ENCODE measurements at regions not wholly inside any gene's neighbourhood (a gene's known extent, or its start where the extent isn't known, plus 50 kb on each side); places are given as distances from the start of the nearest gene placed in this dataset.

DNA sequence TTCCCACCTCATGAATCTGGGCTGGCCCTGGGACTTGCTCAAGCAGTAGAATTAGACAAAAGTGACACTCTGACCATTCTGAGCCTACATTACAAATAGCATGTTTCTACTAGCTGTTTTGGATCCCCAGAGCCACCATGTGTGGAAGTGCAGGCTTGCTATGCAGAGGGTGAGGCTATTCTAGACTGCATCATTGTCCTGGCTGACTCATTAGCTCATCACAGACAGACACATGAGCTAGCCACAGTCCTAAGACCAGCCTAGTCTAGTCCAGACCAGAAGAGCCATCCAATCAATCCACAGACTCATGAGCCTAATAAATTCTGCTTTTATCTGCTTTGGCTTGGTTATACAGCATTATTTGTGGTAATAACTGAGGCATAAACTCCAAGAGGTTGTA lies 351.9 kb downstream of the PRELID2 start:
- no peak overlapping the region for H3K4me3 Mint-ChIP-seq
- H3K4me1 Mint-ChIP-seq: no peaks in the 10 kb centered on the region
- peaks cover 0 to 8% (median 2%) of the 10 kb centered on the region in 7 donors for H3K9me3 Mint-ChIP-seq

DNA sequence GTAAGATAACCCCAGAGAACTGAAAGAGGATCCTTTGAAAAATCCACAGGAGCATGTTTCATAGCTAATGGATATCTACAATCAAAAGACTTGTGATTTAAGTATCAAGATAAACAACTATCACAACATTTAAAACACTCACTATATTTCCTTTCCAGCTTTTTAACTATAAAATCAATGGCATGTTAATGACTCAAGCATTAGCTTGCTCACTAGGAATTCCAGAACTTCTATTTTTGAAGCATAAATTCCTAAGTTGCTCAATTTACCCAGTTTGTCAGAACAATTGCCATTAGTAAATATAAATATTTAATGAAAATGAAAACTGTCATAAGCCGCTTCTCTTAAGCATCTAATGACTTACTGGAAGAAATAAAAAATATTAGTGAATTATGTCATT lies 355.3 kb downstream of the PRELID2 start:
- H3K27me3 Mint-ChIP-seq: no peaks in the 10 kb centered on the region
- Histone ChIP-seq H3K4me1 (ENCODE audit: control insufficient read depth, insufficient read depth, low read length, poor library complexity, severe bottlenecking) (no peaks in the 10 kb centered on the region), H3K4me3 (ENCODE audit: low read depth, low read length) (no peak overlapping the region), H3K27ac (ENCODE audit: insufficient read depth, low read length, poor library complexity, severe bottlenecking) (no peak overlapping the region), H3K36me3 (ENCODE audit: control insufficient read depth, insufficient read depth, low read length) (no peaks in the 10 kb centered on the region), H3K9me3 (ENCODE audit: control insufficient read depth in 2 of 2, low read length in 2 of 2) (no peaks in the 10 kb centered on the region), H3K27me3 (ENCODE audit: control insufficient read depth, insufficient read depth, low read length) (no peaks in the 10 kb centered on the region)
- H3K36me3 Mint-ChIP-seq: no peaks in the 10 kb centered on the region
- no peak overlapping the region for H3K27ac Mint-ChIP-seq
- peaks cover 0 to 8% (median under 1%) of the 10 kb centered on the region in 7 donors for H3K9me3 Mint-ChIP-seq
- no peak overlapping the region for H3K4me3 Mint-ChIP-seq
- H3K4me1 Mint-ChIP-seq: no peaks in the 10 kb centered on the region
- no peak for DNase-seq
- no peak for ATAC-seq (ENCODE audit: low read depth in 2 of 2)

More for the DNA sequence above, 351.9 kb downstream of the PRELID2 start:
- DNase-seq (no peak), ATAC-seq (ENCODE audit: low read depth in 2 of 2) (no peak)
- no peaks in the 10 kb centered on the region for H3K36me3 Mint-ChIP-seq
- no peak overlapping the region for H3K27ac Mint-ChIP-seq
- H3K27me3 Mint-ChIP-seq: no peaks in the 10 kb centered on the region
- H3K9me3 ChIP-seq (ENCODE audit: control insufficient read depth in 2 of 2, low read length in 2 of 2): peaks cover 0 to 2% of the 10 kb centered on the region in 2 experiments
- H3K4me1 ChIP-seq (ENCODE audit: control insufficient read depth, insufficient read depth, low read length, poor library complexity, severe bottlenecking): no peaks in the 10 kb centered on the region
- no peak overlapping the region for H3K4me3 ChIP-seq (ENCODE audit: low read depth, low read length)
- no peaks in the 10 kb centered on the region for H3K27me3 ChIP-seq (ENCODE audit: control insufficient read depth, insufficient read depth, low read length)
- H3K27ac ChIP-seq (ENCODE audit: insufficient read depth, low read length, poor library complexity, severe bottlenecking): no peak overlapping the region
- no peaks in the 10 kb centered on the region for H3K36me3 ChIP-seq (ENCODE audit: control insufficient read depth, insufficient read depth, low read length)

DNA sequence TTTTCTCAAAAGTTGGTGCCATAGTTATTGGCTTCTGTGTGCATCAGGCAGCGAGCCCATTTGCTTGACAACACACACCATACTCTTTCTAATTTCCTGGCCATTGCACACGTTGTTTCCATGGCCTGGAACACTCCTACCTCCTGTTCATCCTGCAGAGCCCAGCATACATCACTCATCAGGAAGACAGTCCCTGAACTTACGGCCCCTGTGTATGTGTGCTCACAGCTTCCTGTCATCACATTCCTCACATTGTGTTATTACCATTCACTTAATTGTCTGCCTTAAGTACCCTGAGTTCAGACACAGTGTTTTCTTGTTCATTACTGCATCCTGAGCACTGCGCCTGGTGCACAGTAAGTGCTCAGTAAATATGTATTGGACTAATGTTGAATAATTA lies 355.9 kb downstream of the PRELID2 start:
- no peaks in the 10 kb centered on the region for H3K9me3 ChIP-seq (ENCODE audit: control insufficient read depth in 2 of 2, low read length in 2 of 2)
- Mint-ChIP-seq H3K4me3 (no peak overlapping the region), H3K9me3 (peaks cover 0 to 8% (median 2%) of the 10 kb centered on the region in 7 donors), H3K36me3 (no peaks in the 10 kb centered on the region), H3K4me1 (no peaks in the 10 kb centered on the region), H3K27me3 (no peaks in the 10 kb centered on the region), H3K27ac (no peak overlapping the region)
- ATAC-seq (ENCODE audit: low read depth in 2 of 2) (no peak), DNase-seq (no peak)
- no peak overlapping the region for H3K27ac ChIP-seq (ENCODE audit: insufficient read depth, low read length, poor library complexity, severe bottlenecking)
- H3K36me3 ChIP-seq (ENCODE audit: control insufficient read depth, insufficient read depth, low read length): no peaks in the 10 kb centered on the region
- H3K4me3 ChIP-seq (ENCODE audit: low read depth, low read length): no peak overlapping the region
- H3K4me1 ChIP-seq (ENCODE audit: control insufficient read depth, insufficient read depth, low read length, poor library complexity, severe bottlenecking): no peaks in the 10 kb centered on the region
- H3K27me3 ChIP-seq (ENCODE audit: control insufficient read depth, insufficient read depth, low read length): no peaks in the 10 kb centered on the region

DNA sequence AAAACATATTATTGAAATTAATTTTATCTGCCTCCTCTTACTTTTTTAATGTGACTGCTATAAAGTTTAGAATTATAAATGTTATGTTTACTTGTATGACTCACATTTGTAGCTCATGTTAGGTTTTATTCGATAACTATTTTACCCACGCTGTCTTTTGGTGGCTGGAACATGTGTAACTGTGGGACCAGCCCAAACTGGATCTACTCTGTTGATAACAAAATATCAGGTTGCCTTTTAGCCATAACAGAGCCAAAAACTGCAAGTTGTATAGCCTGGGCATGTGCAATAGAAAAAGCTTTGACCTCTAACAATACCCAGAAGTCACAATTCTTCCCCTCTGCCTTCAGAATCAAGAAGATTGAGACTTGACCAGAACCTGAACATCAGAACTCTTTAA lies 356.5 kb downstream of the PRELID2 start:
- Histone ChIP-seq H3K9me3 (ENCODE audit: control insufficient read depth in 2 of 2, low read length in 2 of 2) (no peaks in the 10 kb centered on the region), H3K4me3 (ENCODE audit: low read depth, low read length) (no peak overlapping the region), H3K36me3 (ENCODE audit: control insufficient read depth, insufficient read depth, low read length) (no peaks in the 10 kb centered on the region), H3K4me1 (ENCODE audit: control insufficient read depth, insufficient read depth, low read length, poor library complexity, severe bottlenecking) (no peaks in the 10 kb centered on the region), H3K27me3 (ENCODE audit: control insufficient read depth, insufficient read depth, low read length) (no peaks in the 10 kb centered on the region), H3K27ac (ENCODE audit: insufficient read depth, low read length, poor library complexity, severe bottlenecking) (no peak overlapping the region)
- no peaks in the 10 kb centered on the region for H3K4me1 Mint-ChIP-seq
- no peak for DNase-seq
- no peaks in the 10 kb centered on the region for H3K27me3 Mint-ChIP-seq
- H3K27ac Mint-ChIP-seq: no peak overlapping the region
- H3K4me3 Mint-ChIP-seq: no peak overlapping the region
- H3K9me3 Mint-ChIP-seq: peaks cover 0 to 8% (median 2%) of the 10 kb centered on the region in 7 donors
- no peak for ATAC-seq (ENCODE audit: low read depth in 2 of 2)
- no peaks in the 10 kb centered on the region for H3K36me3 Mint-ChIP-seq

DNA sequence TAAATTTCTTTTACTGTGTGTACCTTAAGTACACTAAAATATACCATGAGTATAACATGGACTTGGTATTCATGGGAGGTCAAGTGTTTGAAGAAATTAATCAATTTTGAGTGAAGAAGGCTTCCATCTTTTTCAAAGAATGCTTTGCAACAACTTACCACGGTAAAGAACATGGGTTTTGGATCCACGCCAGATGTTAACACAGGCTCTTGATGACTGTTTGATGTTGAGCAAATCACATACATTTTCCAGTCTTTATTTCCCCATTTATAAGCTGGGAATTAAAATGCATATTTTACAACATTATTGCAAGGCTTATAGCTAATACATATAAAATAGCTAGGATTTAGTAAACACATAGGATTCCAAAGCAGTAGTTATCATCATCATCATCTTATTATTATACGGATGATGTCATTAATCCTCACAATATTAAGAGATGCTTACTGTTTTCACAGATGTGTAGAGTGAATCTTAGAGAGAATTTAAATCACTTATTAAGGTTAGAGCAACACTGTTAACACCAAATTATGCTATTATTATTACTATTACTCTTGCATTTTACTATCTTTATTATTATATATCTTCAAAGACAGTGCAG lies 362.0 kb downstream of the PRELID2 start:
- H3K4me3 Mint-ChIP-seq: no peak overlapping the region
- DNase-seq (no peak), ATAC-seq (ENCODE audit: low read depth in 2 of 2) (no peak)
- peaks cover 0 to 17% (median 2%) of the 10 kb centered on the region in 7 donors for H3K9me3 Mint-ChIP-seq
- Histone ChIP-seq H3K27ac (ENCODE audit: insufficient read depth, low read length, poor library complexity, severe bottlenecking) (no peak overlapping the region), H3K27me3 (ENCODE audit: control insufficient read depth, insufficient read depth, low read length) (no peaks in the 10 kb centered on the region), H3K4me3 (ENCODE audit: low read depth, low read length) (no peak overlapping the region), H3K36me3 (ENCODE audit: control insufficient read depth, insufficient read depth, low read length) (no peaks in the 10 kb centered on the region), H3K4me1 (ENCODE audit: control insufficient read depth, insufficient read depth, low read length, poor library complexity, severe bottlenecking) (no peaks in the 10 kb centered on the region), H3K9me3 (ENCODE audit: control insufficient read depth in 2 of 2, low read length in 2 of 2) (no peaks in the 10 kb centered on the region)
- H3K4me1 Mint-ChIP-seq: no peaks in the 10 kb centered on the region
- H3K27me3 Mint-ChIP-seq: no peaks in the 10 kb centered on the region
- no peaks in the 10 kb centered on the region for H3K36me3 Mint-ChIP-seq
- no peak overlapping the region for H3K27ac Mint-ChIP-seq

DNA sequence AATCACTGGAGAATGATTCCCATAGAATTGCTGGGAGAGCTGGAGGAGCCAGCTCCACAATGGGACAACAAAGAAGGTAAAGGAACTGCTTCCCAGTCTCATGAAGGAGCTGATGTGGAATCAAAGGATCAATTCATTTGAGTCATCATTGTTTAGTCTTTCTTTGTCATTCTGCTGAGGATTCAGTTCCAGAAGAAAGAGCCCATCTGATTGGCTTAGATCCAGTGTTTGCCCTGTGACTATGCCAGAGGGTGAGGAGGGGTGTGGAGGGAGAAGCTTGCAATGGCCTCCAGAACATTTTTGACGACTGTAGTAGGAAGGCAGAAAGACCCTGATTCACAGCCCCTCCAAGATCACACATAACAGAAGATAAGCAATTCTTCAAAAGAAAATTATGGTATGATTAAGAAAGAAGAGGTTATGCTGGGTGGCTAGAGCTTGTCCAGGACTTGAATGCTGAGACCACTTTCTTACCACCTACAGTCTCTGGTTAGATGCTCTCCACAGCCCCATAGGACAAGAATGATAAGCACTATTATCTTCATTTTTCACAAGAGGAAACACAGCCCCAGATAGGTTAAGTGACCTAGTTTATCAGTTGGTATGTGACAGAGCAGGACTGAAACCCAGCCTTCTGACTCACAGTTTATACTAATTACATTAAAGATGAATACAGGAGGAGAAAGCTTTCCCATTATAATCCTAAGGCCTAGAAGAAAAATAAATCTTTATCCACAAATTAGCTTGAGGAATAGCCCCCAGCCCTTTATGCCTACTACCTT lies 363.1 kb downstream of the PRELID2 start:
- no peak for DNase-seq
- no peak overlapping the region for H3K27ac Mint-ChIP-seq
- Histone ChIP-seq H3K4me1 (ENCODE audit: control insufficient read depth, insufficient read depth, low read length, poor library complexity, severe bottlenecking) (no peaks in the 10 kb centered on the region), H3K36me3 (ENCODE audit: control insufficient read depth, insufficient read depth, low read length) (no peaks in the 10 kb centered on the region), H3K27ac (ENCODE audit: insufficient read depth, low read length, poor library complexity, severe bottlenecking) (no peak overlapping the region), H3K27me3 (ENCODE audit: control insufficient read depth, insufficient read depth, low read length) (no peaks in the 10 kb centered on the region), H3K4me3 (ENCODE audit: low read depth, low read length) (no peak overlapping the region), H3K9me3 (ENCODE audit: control insufficient read depth in 2 of 2, low read length in 2 of 2) (no peaks in the 10 kb centered on the region)
- ATAC-seq (ENCODE audit: low read depth in 2 of 2): no peak
- no peaks in the 10 kb centered on the region for H3K4me1 Mint-ChIP-seq
- H3K27me3 Mint-ChIP-seq: no peaks in the 10 kb centered on the region
- no peak overlapping the region for H3K4me3 Mint-ChIP-seq
- no peaks in the 10 kb centered on the region for H3K36me3 Mint-ChIP-seq
- peaks cover 0 to 17% (median 2%) of the 10 kb centered on the region in 7 donors for H3K9me3 Mint-ChIP-seq

DNA sequence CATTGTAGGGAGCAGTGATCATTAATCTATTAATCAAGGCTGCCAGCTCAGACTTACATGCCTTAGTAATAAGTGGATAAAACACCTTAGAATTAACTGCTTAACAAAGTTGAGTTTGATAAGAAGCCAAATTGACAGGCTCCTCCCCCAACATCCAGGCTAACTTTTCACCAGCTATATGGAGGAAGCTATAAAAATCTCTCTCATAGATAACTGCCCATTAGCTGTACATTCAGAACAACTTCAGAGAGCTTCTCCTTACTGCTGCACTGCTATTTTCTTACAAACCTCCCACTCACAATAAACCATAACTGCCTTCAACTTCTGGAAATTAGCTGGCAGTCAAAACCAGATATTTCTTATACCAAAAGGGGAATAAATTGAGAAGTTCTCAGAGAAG lies 364.1 kb downstream of the PRELID2 start:
- H3K4me1 Mint-ChIP-seq: no peaks in the 10 kb centered on the region
- no peak overlapping the region for H3K4me3 ChIP-seq (ENCODE audit: low read depth, low read length)
- H3K4me1 ChIP-seq (ENCODE audit: control insufficient read depth, insufficient read depth, low read length, poor library complexity, severe bottlenecking): no peaks in the 10 kb centered on the region
- no peaks in the 10 kb centered on the region for H3K9me3 ChIP-seq (ENCODE audit: control insufficient read depth in 2 of 2, low read length in 2 of 2)
- DNase-seq: no peak
- H3K4me3 Mint-ChIP-seq: no peak overlapping the region
- ATAC-seq (ENCODE audit: low read depth in 2 of 2): no peak
- H3K27me3 ChIP-seq (ENCODE audit: control insufficient read depth, insufficient read depth, low read length): no peaks in the 10 kb centered on the region
- H3K27ac Mint-ChIP-seq: no peak overlapping the region
- peaks cover 0 to 17% (median 3%) of the 10 kb centered on the region in 7 donors for H3K9me3 Mint-ChIP-seq
- H3K27ac ChIP-seq (ENCODE audit: insufficient read depth, low read length, poor library complexity, severe bottlenecking): no peak overlapping the region
- no peaks in the 10 kb centered on the region for H3K36me3 ChIP-seq (ENCODE audit: control insufficient read depth, insufficient read depth, low read length)
- H3K36me3 Mint-ChIP-seq: no peaks in the 10 kb centered on the region
- H3K27me3 Mint-ChIP-seq: no peaks in the 10 kb centered on the region
